BLaER1 (cell line): ENCODE measurements at regions not wholly inside any gene's neighbourhood (a gene's known extent, or its start where the extent isn't known, plus 50 kb on each side); places are given as distances from the start of the nearest gene placed in this dataset.

Experiments used
- H3K27ac ChIP-seq: shearing (Covaris generic); formaldehyde crosslinking; 2 replicates; pipeline ENCODE4 v1.8.1; 2022
- H3K27me3 ChIP-seq: shearing (Covaris generic); formaldehyde crosslinking; 2 replicates; pipeline ENCODE4 v1.8.1; 2022
- H3K36me3 ChIP-seq: shearing (Covaris generic); formaldehyde crosslinking; 2 replicates; pipeline ENCODE4 v1.8.1; 2022
- H3K4me1 ChIP-seq: shearing (Covaris generic); formaldehyde crosslinking; 2 replicates; pipeline ENCODE4 v1.8.1; 2022
- H3K4me2 ChIP-seq: shearing (Covaris generic); formaldehyde crosslinking; 2 replicates; pipeline ENCODE4 v1.8.1; 2022
- H3K4me3 ChIP-seq: shearing (Covaris generic); formaldehyde crosslinking; 2 replicates; pipeline ENCODE4 v1.8.1; 2022
- H3K9ac ChIP-seq: shearing (Covaris generic); formaldehyde crosslinking; 2 replicates; pipeline ENCODE4 v1.8.1; 2022
- H3K9me3 ChIP-seq: shearing (Covaris generic); formaldehyde crosslinking; 2 replicates; pipeline ENCODE4 v1.8.1; 2022
- H4K20me1 ChIP-seq: shearing (Covaris generic); formaldehyde crosslinking; 2 replicates; pipeline ENCODE4 v1.8.1; 2022
- Cebpa-rat ChIP-seq: shearing (Covaris generic); IDR thresholded peaks from 2 replicates; pipeline ENCODE4 v1.8.1; 2022

- Histone ChIP-seq H4K20me1 (no peaks in the 10 kb centered on the region), H3K27ac (no peak overlapping the region), H3K9me3 (no peaks in the 10 kb centered on the region), H3K9ac (no peak overlapping the region), H3K4me1 (peaks cover 21% of the 10 kb centered on the region), H3K36me3 (no peaks in the 10 kb centered on the region), H3K27me3 (no peaks in the 10 kb centered on the region), H3K4me3 (no peak overlapping the region), H3K4me2 (no peak overlapping the region)
- TF ChIP-seq Cebpa-rat, result no peak
Measured at GRCh38 chr10:131849591-131850382, 51.0 kb upstream of the PPP2R2D start.

DNA sequence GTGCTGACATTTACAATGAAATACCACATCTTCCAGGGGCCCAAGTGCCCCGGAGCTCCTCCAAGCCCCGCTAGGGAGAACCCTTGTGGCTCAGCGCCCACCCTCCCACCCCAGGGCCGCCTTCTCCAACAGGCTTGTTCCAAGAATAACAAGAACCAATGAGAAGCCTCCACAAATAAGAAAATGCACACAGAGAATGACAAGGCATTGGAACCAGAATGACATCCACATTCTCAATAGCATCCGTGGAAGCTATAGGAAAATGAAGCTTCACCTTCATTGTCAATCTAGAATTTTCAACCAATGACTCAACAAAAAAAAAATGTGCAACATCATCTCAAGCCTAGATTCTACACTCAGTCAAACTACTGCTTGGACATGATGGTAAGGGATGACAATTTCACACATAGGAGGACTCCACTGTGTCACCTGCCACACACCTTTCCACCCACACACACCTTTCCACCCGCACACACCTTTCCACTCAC lies 50.4 kb upstream of the PPP2R2D start:
- no peak overlapping the region for H3K4me2 ChIP-seq
- no peaks in the 10 kb centered on the region for H3K36me3 ChIP-seq
- peaks cover 21% of the 10 kb centered on the region for H3K4me1 ChIP-seq
- no peak overlapping the region for H3K27ac ChIP-seq
- H3K4me3 ChIP-seq, result no peak overlapping the region
- H3K9ac ChIP-seq, result no peak overlapping the region
- no peaks in the 10 kb centered on the region for H3K9me3 ChIP-seq
- no peak for TF ChIP-seq Cebpa-rat
- H3K27me3 ChIP-seq, result no peaks in the 10 kb centered on the region
- no peaks in the 10 kb centered on the region for H4K20me1 ChIP-seq
